Fibroblast of the conjunctiva (primary cell): ENCODE measurements at regions not wholly inside any gene's neighbourhood (a gene's known extent, or its start where the extent isn't known, plus 50 kb on each side); places are given as distances from the start of the nearest gene placed in this dataset.
"Not testable (repeated sequence)": the region's sequence is repeated elsewhere in the genome, so short reads cannot be mapped to it uniquely, and the experiment has no call there.

Experiments used
- DNase-seq: peaks from one replicate; pipeline ENCODE4 v3.0.0-alpha.2; 2010; ENCODE audit warnings: low read depth

- DNase-seq: no peak
These were observed 2095.5 kb upstream of the WWC1 start for GRCh38 chr5:166195981-166196380.

GRCh38 chr5:166200532-166200931, 2090.9 kb upstream of the WWC1 start:
- no peak for DNase-seq

- no peak for DNase-seq
These were observed 2079.8 kb upstream of the WWC1 start for GRCh38 chr5:166211640-166212039.

GRCh38 chr5:166236327-166236726, 2055.1 kb upstream of the WWC1 start:
- no peak for DNase-seq

- no peak for DNase-seq
These were observed 2050.7 kb upstream of the WWC1 start for GRCh38 chr5:166240705-166241104.

GRCh38 chr5:166245556-166245955, 2045.9 kb upstream of the WWC1 start:
- DNase-seq: no peak

- DNase-seq: no peak
These were observed 2039.7 kb upstream of the WWC1 start for GRCh38 chr5:166251786-166252185.

- DNase-seq: no peak
These were observed 2033.8 kb upstream of the WWC1 start for GRCh38 chr5:166257661-166258060.

- no peak for DNase-seq
These were observed 2029.0 kb upstream of the WWC1 start for GRCh38 chr5:166262395-166262794.

GRCh38 chr5:166267907-166268306, 2023.5 kb upstream of the WWC1 start:
- no peak for DNase-seq

GRCh38 chr5:166270712-166271111, 2020.7 kb upstream of the WWC1 start:
- no peak for DNase-seq

- DNase-seq: no peak
These were observed 2015.4 kb upstream of the WWC1 start for GRCh38 chr5:166276006-166276405.

GRCh38 chr5:166279828-166280227, 2011.6 kb upstream of the WWC1 start:
- no peak for DNase-seq

- DNase-seq: no peak
These were observed 2010.0 kb upstream of the WWC1 start for GRCh38 chr5:166281433-166281832.

GRCh38 chr5:166282939-166283338, 2008.5 kb upstream of the WWC1 start:
- no peak for DNase-seq

GRCh38 chr5:166285361-166285760, 2006.1 kb upstream of the WWC1 start:
- no peak for DNase-seq

GRCh38 chr5:166286832-166287231, 2004.6 kb upstream of the WWC1 start:
- DNase-seq: no peak

GRCh38 chr5:166287866-166288265, 2003.6 kb upstream of the WWC1 start:
- DNase-seq: no peak

GRCh38 chr5:166291800-166292199, 1999.6 kb upstream of the WWC1 start:
- not testable (repeated sequence) for DNase-seq

- no peak for DNase-seq
These were observed 1997.6 kb upstream of the WWC1 start for GRCh38 chr5:166293892-166294291.

GRCh38 chr5:166302166-166302565, 1989.3 kb upstream of the WWC1 start:
- DNase-seq: no peak

GRCh38 chr5:166317425-166317824, 1974.0 kb upstream of the WWC1 start:
- no peak for DNase-seq

- no peak for DNase-seq
These were observed 1970.4 kb upstream of the WWC1 start for GRCh38 chr5:166320920-166321480.

- DNase-seq: no peak
These were observed 1967.1 kb upstream of the WWC1 start for GRCh38 chr5:166324372-166324771.
